ENCODE measurements at regions not wholly inside any gene's neighbourhood (a gene's known extent, or its start where the extent isn't known, plus 50 kb on each side); places are given as distances from the start of the nearest gene placed in this dataset.
"Not testable (repeated sequence)": the region's sequence is repeated elsewhere in the genome, so short reads cannot be mapped to it uniquely, and the experiment has no call there.

- no peak overlapping the region for H3K4me3 ChIP-seq (replicated peaks in 1 of 2; ENCODE audit: low read depth in 2 of 2, low read length in 2 of 2)
- TF ChIP-seq CTCF (IDR thresholded peaks at IDR 0.05; ENCODE audit: low read depth, low read length), result no peak
- no peak for DNase-seq (ENCODE audit: low read depth in 2 of 2)
These were observed 225.0 kb downstream of the SUCLG1 start for GRCh38 chr2:84234103-84234502.

GRCh38 chr2:84231478-84231877, 227.6 kb downstream of the SUCLG1 start:
- DNase-seq (ENCODE audit: low read depth in 2 of 2), result no peak
- no peak overlapping the region for H3K4me3 ChIP-seq (replicated peaks in 1 of 2; ENCODE audit: low read depth in 2 of 2, low read length in 2 of 2)
- TF ChIP-seq CTCF (IDR thresholded peaks at IDR 0.05; ENCODE audit: low read depth, low read length), result no peak

GRCh38 chr2:84224121-84224520, 235.0 kb downstream of the SUCLG1 start:
- H3K4me3 ChIP-seq (replicated peaks in 1 of 2; ENCODE audit: low read depth in 2 of 2, low read length in 2 of 2), result no peak overlapping the region
- DNase-seq (ENCODE audit: low read depth in 2 of 2), result no peak
- no peak for TF ChIP-seq CTCF (IDR thresholded peaks at IDR 0.05; ENCODE audit: low read depth, low read length)

- H3K4me3 ChIP-seq (replicated peaks in 1 of 2; ENCODE audit: low read depth in 2 of 2, low read length in 2 of 2), result no peak overlapping the region
- no peak for TF ChIP-seq CTCF (IDR thresholded peaks at IDR 0.05; ENCODE audit: low read depth, low read length)
- peak; percentile 5 to 15 for DNase-seq (ENCODE audit: low read depth in 2 of 2)
These were observed 235.9 kb downstream of the SUCLG1 start for GRCh38 chr2:84223191-84223590.

- DNase-seq (ENCODE audit: low read depth in 2 of 2), result not testable (repeated sequence)
These were observed 238.0 kb downstream of the SUCLG1 start for GRCh38 chr2:84221102-84221501.

GRCh38 chr2:84217456-84217855, 241.6 kb downstream of the SUCLG1 start:
- DNase-seq (ENCODE audit: low read depth in 2 of 2), result no peak
- H3K4me3 ChIP-seq (replicated peaks in 1 of 2; ENCODE audit: low read depth in 2 of 2, low read length in 2 of 2), result no peak overlapping the region
- no peak for TF ChIP-seq CTCF (IDR thresholded peaks at IDR 0.05; ENCODE audit: low read depth, low read length)

More at GRCh38 chr2:84221102-84221501, 238.0 kb downstream of the SUCLG1 start:
- not testable (repeated sequence) for H3K4me3 ChIP-seq (replicated peaks in 1 of 2; ENCODE audit: low read depth in 2 of 2, low read length in 2 of 2)

- no peak overlapping the region for H3K4me3 ChIP-seq (replicated peaks in 1 of 2; ENCODE audit: low read depth in 2 of 2, low read length in 2 of 2)
- no peak for DNase-seq (ENCODE audit: low read depth in 2 of 2)
- TF ChIP-seq CTCF (IDR thresholded peaks at IDR 0.05; ENCODE audit: low read depth, low read length), result no peak
These were observed 244.6 kb downstream of the SUCLG1 start for GRCh38 chr2:84214455-84214854.
